A673 (cell line): ENCODE measurements at regions not wholly inside any gene's neighbourhood (a gene's known extent, or its start where the extent isn't known, plus 50 kb on each side); places are given as distances from the start of the nearest gene placed in this dataset.

ENCODE experiments used
- BruUV-seq: library from RNA; stranded (reverse); fragments of 400-500 nt; replicated peaks from 2 replicates; lab custom pipeline; 2021; lab: Mats Ljungman, UMichigan
- CTCF ChIA-PET: fragments of 300-600 bp; sonication (Branson Sonifier 250); formaldehyde crosslinking; loops from one replicate; lab custom pipeline; 2022; ENCODE audit warnings: antibody characterized with exemption; lab: Charles Lee
- POLR2A ChIA-PET: fragments of 300-600 bp; sonication (Branson Sonifier 250); formaldehyde crosslinking; loops from one replicate; lab custom pipeline; 2022; ENCODE audit warnings: antibody characterized with exemption; ENCODE audit not compliant: low non-redundant PET; lab: Charles Lee
- DNase-seq: peaks from one replicate; pipeline ENCODE4 v3.0.0-alpha.2; 2015; ENCODE audit warnings: low spot score
- H3K27ac ChIP-seq: fragments of 200-600 bp; sonication (generic); 2 replicates; pipeline ENCODE4 v1.5.1; 2016; ENCODE audit warnings: mixed run types, low read depth, mild to moderate bottlenecking, mixed read lengths, antibody characterized with exemption, low read length; ENCODE audit not compliant: poor library complexity, severe bottlenecking
- H3K27me3 ChIP-seq: fragments of 200-600 bp; sonication (generic); replicated peaks from 2 replicates; pipeline ENCODE4 v1.6.1; 2017; ENCODE audit warnings: mixed run types, low read depth, mild to moderate bottlenecking, mixed read lengths, antibody characterized with exemption, low read length; ENCODE audit not compliant: insufficient read depth, poor library complexity
- H3K36me3 ChIP-seq: fragments of 200-600 bp; sonication (generic); 2 replicates; pipeline ENCODE4 v1.6.1; 2016; ENCODE audit warnings: mixed run types, mild to moderate bottlenecking, mixed read lengths, antibody characterized with exemption, low read length; ENCODE audit not compliant: insufficient read depth, poor library complexity, severe bottlenecking
- H3K4me1 ChIP-seq: fragments of 200-600 bp; sonication (generic); 2 replicates; pipeline ENCODE4 v1.6.1; 2017; ENCODE audit warnings: mixed run types, mild to moderate bottlenecking, mixed read lengths, antibody characterized with exemption, low read length; ENCODE audit not compliant: insufficient read depth, poor library complexity, severe bottlenecking
- H3K4me3 ChIP-seq: fragments of 200-600 bp; sonication (generic); 2 replicates; pipeline ENCODE4 v1.5.1; 2016; ENCODE audit warnings: low read depth, mixed run types, mild to moderate bottlenecking, mixed read lengths, low read length; ENCODE audit not compliant: poor library complexity, severe bottlenecking
- H3K9me3 ChIP-seq: fragments of 200-600 bp; sonication (generic); 2 replicates; pipeline ENCODE4 v1.6.1; 2016; ENCODE audit warnings: mixed run types, low read depth, mild to moderate bottlenecking, mixed read lengths, antibody characterized with exemption, low read length; ENCODE audit not compliant: poor library complexity, severe bottlenecking
- EZH2 ChIP-seq: fragments of 200-600 bp; sonication (generic); IDR thresholded peaks from 2 replicates; pipeline ENCODE4 v1.6.1; 2017; ENCODE audit warnings: borderline replicate concordance, low read depth, mild to moderate bottlenecking, mixed read lengths, antibody characterized with exemption, low read length; ENCODE audit not compliant: poor library complexity, severe bottlenecking
- intact Hi-C: fragments of 100-400 bp; cut with micrococcal nuclease; formaldehyde crosslinking; loops from one replicate; pipeline ENCODE4 v1.10.0; 2022; ENCODE audit not compliant: unreplicated experiment
- TF ChIP-seq, protein P1 (sequence below): fragments of 300-800, 200-600 bp; sonication (generic); conservative IDR thresholded peaks from 2 replicates; pipeline ENCODE4 v1.5.1; 2017; ENCODE audit warnings: low read depth, mild to moderate bottlenecking, antibody characterized with exemption, low read length, moderate library complexity, mixed read lengths

DNA sequence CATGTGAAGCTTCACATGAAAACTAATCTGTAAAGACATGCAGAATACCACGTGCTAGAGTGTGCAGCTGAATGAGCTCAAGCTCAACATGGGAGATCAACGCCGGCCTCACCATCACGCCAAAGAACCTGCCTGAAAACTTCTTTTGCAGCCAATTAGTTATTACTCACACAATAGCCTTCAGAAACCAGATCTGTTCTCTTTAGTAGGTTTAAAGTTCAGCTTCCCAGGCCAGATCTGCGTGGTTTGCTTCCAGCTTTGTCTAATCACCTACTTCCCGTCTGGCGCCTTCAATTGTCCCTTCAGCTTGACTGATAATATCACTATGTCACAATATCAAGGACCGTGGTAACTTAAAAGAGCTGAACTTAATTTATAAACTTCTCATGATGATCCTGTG, 68.0 kb upstream of the ZNF236 start:
- BruUV-seq, result no TSS peak
- POLR2A ChIA-PET, result no interaction called here
- Histone ChIP-seq H3K9me3 (peaks cover 15% of the 10 kb centered on the region), H3K4me1 (no peaks in the 10 kb centered on the region), H3K4me3 (no peak overlapping the region), H3K36me3 (no peaks in the 10 kb centered on the region), H3K27ac (no peak overlapping the region), H3K27me3 (no peaks in the 10 kb centered on the region)
- CTCF ChIA-PET, result no interaction called here
- intact Hi-C loops, result no loop called here
- TF ChIP-seq, protein P1, sequence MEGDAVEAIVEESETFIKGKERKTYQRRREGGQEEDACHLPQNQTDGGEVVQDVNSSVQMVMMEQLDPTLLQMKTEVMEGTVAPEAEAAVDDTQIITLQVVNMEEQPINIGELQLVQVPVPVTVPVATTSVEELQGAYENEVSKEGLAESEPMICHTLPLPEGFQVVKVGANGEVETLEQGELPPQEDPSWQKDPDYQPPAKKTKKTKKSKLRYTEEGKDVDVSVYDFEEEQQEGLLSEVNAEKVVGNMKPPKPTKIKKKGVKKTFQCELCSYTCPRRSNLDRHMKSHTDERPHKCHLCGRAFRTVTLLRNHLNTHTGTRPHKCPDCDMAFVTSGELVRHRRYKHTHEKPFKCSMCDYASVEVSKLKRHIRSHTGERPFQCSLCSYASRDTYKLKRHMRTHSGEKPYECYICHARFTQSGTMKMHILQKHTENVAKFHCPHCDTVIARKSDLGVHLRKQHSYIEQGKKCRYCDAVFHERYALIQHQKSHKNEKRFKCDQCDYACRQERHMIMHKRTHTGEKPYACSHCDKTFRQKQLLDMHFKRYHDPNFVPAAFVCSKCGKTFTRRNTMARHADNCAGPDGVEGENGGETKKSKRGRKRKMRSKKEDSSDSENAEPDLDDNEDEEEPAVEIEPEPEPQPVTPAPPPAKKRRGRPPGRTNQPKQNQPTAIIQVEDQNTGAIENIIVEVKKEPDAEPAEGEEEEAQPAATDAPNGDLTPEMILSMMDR, result no peak
- TF ChIP-seq EZH2, result no peak
- no peak for DNase-seq

DNA sequence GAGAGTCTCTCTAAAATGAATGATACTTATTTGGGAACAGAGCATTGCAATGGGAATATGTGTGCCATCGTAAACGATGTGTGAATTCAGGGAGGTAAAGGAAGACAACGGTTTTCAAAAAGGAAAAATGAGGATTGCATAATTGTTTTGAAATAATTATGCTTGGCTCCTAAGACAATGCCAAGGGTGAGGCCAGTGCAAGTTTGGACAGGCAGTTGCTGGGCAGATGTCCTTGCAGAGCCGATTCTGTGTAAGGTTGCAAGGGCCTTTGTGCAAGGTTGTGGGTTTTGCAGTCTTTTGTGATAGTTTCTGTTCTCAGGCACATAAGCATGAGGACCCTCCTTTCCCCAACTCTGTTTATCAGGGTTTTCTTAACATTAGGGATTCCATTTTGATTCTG, 70.0 kb upstream of the ZNF236 start:
- no TSS peak for BruUV-seq

GRCh38 chr18:76750917-76751890, 71.2 kb upstream of the ZNF236 start:
- H3K9me3 ChIP-seq, result peaks cover 18% of the 10 kb centered on the region
- ChIA-PET CTCF (no interaction called here), POLR2A (no interaction called here)
- no peaks in the 10 kb centered on the region for H3K27me3 ChIP-seq
- no peak for DNase-seq
- no peak overlapping the region for H3K27ac ChIP-seq
- no peaks in the 10 kb centered on the region for H3K4me1 ChIP-seq
- TF ChIP-seq, protein P1, result no peak
- no peak for TF ChIP-seq EZH2
- no peaks in the 10 kb centered on the region for H3K36me3 ChIP-seq
- intact Hi-C loops, result no loop called here
- no TSS peak for BruUV-seq
- no peak overlapping the region for H3K4me3 ChIP-seq

More for the DNA sequence above, 70.0 kb upstream of the ZNF236 start:
- intact Hi-C loops, result no loop called here
- ChIA-PET POLR2A (interaction anchor here (0.7 kb wide), 1 partner anchor 201 kb away, joined by 3 read pairs; no protein-coding TSS in a partner anchor), CTCF (interaction anchor here (0.7 kb wide), 1 partner anchor 322 kb away, joined by 3 read pairs; no protein-coding TSS in a partner anchor)
- Histone ChIP-seq H3K4me1 (no peaks in the 10 kb centered on the region), H3K27ac (no peak overlapping the region), H3K9me3 (peaks cover 18% of the 10 kb centered on the region), H3K27me3 (no peaks in the 10 kb centered on the region), H3K4me3 (no peak overlapping the region), H3K36me3 (no peaks in the 10 kb centered on the region)
- no peak for DNase-seq
- no peak for TF ChIP-seq EZH2
- TF ChIP-seq, protein P1, result no peak
